Naive B cell (primary cell): ENCODE measurements at regions not wholly inside any gene's neighbourhood (a gene's known extent, or its start where the extent isn't known, plus 50 kb on each side); places are given as distances from the start of the nearest gene placed in this dataset.

Source experiments
- ATAC-seq, 2 donors: fragments of 150-1000 bp; cut with Tn5 transposase; 2 replicates each; pipeline ENCODE4 v1.10.0; 2021; ENCODE audit warnings: low read depth in 2 of 2, mild to moderate bottlenecking in 2 of 2, moderate library complexity in 2 of 2
- DNase-seq: peaks from one replicate; pipeline ENCODE4 v3.0.0; 2022
- H3K27ac Mint-ChIP-seq, 6 donors: one replicate each; pipeline ENCODE4 v1.8.0; 2020 to 2022; ENCODE audit warnings: mild to moderate bottlenecking in 6 of 6, mixed read lengths in 6 of 6, moderate library complexity in 5 of 6, inconsistent platforms in 2 of 6
- H3K27me3 Mint-ChIP-seq, 3 donors: one replicate each; pipeline ENCODE4 v1.8.0; 2021 to 2022; ENCODE audit warnings: mixed read lengths in 3 of 3, mild to moderate bottlenecking in 1 of 3
- H3K36me3 Mint-ChIP-seq, 2 donors: one replicate each; pipeline ENCODE4 v1.8.0; 2020 to 2022; ENCODE audit warnings: mixed read lengths in 2 of 2, inconsistent platforms in 1 of 2, mild to moderate bottlenecking in 1 of 2
- H3K4me1 Mint-ChIP-seq, 3 donors: one replicate each; pipeline ENCODE4 v1.8.0; 2020 to 2022; ENCODE audit warnings: mixed read lengths in 3 of 3, inconsistent platforms in 1 of 3, mild to moderate bottlenecking in 1 of 3, moderate library complexity in 1 of 3
- H3K4me3 Mint-ChIP-seq, 8 donors: one replicate each; pipeline ENCODE4 v1.8.0; 2020 to 2022; ENCODE audit warnings: mild to moderate bottlenecking in 8 of 8, mixed read lengths in 8 of 8, moderate library complexity in 8 of 8, inconsistent platforms in 2 of 8
- H3K9me3 Mint-ChIP-seq, 7 donors: one replicate each; pipeline ENCODE4 v1.8.0; 2020 to 2022; ENCODE audit warnings: mixed read lengths in 7 of 7, mild to moderate bottlenecking in 5 of 7, inconsistent platforms in 2 of 7, moderate library complexity in 1 of 7

DNA sequence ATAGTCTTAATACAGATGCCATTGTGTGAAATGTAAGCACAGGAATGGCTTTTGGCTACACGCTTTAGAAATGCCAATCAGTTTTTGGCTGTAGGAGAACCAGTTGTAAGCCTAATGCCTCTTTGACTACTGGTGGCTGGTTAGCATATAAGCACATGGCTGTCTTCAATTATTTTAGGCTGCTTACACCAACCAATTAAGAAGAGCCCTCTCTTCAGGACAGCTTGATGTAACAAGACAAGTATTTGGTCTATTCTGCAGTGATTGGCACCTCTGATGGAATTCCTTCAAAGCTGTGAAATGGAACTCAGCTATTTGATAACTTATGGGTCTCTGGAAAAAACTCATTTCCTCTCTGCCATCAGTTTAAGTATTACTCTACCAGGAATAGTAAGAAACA is 680.1 kb upstream of the FSHR start:
- no peak for DNase-seq
- Mint-ChIP-seq H3K4me3 (no peak overlapping the region), H3K27me3 (no peaks in the 10 kb centered on the region), H3K36me3 (no peaks in the 10 kb centered on the region), H3K27ac (no peak overlapping the region), H3K4me1 (no peaks in the 10 kb centered on the region), H3K9me3 (peaks cover 0 to 5% (median 0%) of the 10 kb centered on the region in 7 donors)
- ATAC-seq: no peak

GRCh38 chr2:49832555-49832954 is 678.2 kb upstream of the FSHR start:
- ATAC-seq: no peak
- Mint-ChIP-seq H3K4me3 (no peak overlapping the region), H3K27ac (no peak overlapping the region), H3K4me1 (no peaks in the 10 kb centered on the region), H3K9me3 (peaks cover 0 to 5% (median 2%) of the 10 kb centered on the region in 7 donors), H3K36me3 (no peaks in the 10 kb centered on the region), H3K27me3 (no peaks in the 10 kb centered on the region)
- DNase-seq: no peak

GRCh38 chr2:49831698-49832367 is 677.5 kb upstream of the FSHR start:
- H3K9me3 Mint-ChIP-seq: peaks cover 0 to 5% (median 3%) of the 10 kb centered on the region in 7 donors
- ATAC-seq: no peak
- no peaks in the 10 kb centered on the region for H3K36me3 Mint-ChIP-seq
- no peak overlapping the region for H3K27ac Mint-ChIP-seq
- no peaks in the 10 kb centered on the region for H3K4me1 Mint-ChIP-seq
- no peak for DNase-seq
- H3K27me3 Mint-ChIP-seq: no peaks in the 10 kb centered on the region
- H3K4me3 Mint-ChIP-seq: no peak overlapping the region

DNA sequence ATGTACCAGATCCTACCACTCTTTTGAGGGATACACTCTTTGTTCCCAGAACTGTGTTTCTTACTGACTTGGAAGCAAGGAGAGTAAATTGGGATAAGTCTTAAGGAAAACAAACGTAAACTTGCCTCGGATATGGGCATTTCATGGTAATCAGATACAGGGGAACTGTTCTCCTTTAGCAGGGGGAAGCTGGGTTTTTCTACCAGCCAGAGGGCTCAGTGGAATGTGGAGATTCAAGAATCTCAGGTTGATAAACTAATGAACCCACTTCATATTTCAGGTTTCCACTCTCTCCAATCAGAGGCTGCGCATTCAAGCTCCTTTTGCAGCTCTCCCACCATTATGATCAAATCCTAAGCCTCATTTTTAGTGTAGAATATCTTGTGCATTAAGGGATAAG is 676.5 kb upstream of the FSHR start:
- H3K36me3 Mint-ChIP-seq: no peaks in the 10 kb centered on the region
- H3K27me3 Mint-ChIP-seq: no peaks in the 10 kb centered on the region
- DNase-seq: no peak
- H3K27ac Mint-ChIP-seq: no peak overlapping the region
- peaks cover 0 to 5% (median 5%) of the 10 kb centered on the region in 7 donors for H3K9me3 Mint-ChIP-seq
- H3K4me1 Mint-ChIP-seq: no peaks in the 10 kb centered on the region
- ATAC-seq: no peak
- no peak overlapping the region for H3K4me3 Mint-ChIP-seq

GRCh38 chr2:49827366-49827765 is 673.1 kb upstream of the FSHR start:
- Mint-ChIP-seq H3K4me3 (no peak overlapping the region), H3K27me3 (no peaks in the 10 kb centered on the region), H3K4me1 (no peaks in the 10 kb centered on the region), H3K27ac (no peak overlapping the region), H3K36me3 (no peaks in the 10 kb centered on the region), H3K9me3 (peaks cover 10 to 29% (median 18%) of the 10 kb centered on the region in 7 donors)
- ATAC-seq (no peak), DNase-seq (no peak)

DNA sequence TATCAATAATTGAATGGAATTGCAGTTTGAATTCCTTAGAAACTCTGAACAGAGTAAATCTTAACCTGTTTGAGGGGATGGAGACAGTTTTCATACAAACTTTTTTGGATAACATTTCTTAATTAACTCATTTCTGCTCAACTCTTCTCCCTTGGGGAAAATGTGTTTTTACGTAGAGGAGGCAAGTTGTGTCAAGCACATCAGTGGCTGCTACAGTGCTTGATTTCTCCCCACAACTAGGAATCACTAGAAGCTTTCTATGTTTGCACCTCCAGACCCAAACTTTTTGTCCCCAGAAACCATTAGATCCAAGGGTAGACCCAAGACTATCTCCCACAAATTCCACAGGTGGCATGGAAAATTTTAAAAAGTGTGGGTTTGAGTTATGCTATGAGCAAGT is 658.9 kb upstream of the FSHR start:
- no peak overlapping the region for H3K27ac Mint-ChIP-seq
- DNase-seq (no peak), ATAC-seq (no peak)
- H3K27me3 Mint-ChIP-seq: no peaks in the 10 kb centered on the region
- H3K9me3 Mint-ChIP-seq: no peaks in the 10 kb centered on the region
- no peaks in the 10 kb centered on the region for H3K4me1 Mint-ChIP-seq
- H3K36me3 Mint-ChIP-seq: no peaks in the 10 kb centered on the region
- H3K4me3 Mint-ChIP-seq: no peak overlapping the region

GRCh38 chr2:49812730-49813129 is 658.4 kb upstream of the FSHR start:
- no peak overlapping the region for H3K4me3 Mint-ChIP-seq
- ATAC-seq (no peak), DNase-seq (no peak)
- no peak overlapping the region for H3K27ac Mint-ChIP-seq
- no peaks in the 10 kb centered on the region for H3K9me3 Mint-ChIP-seq
- no peaks in the 10 kb centered on the region for H3K4me1 Mint-ChIP-seq
- no peaks in the 10 kb centered on the region for H3K36me3 Mint-ChIP-seq
- H3K27me3 Mint-ChIP-seq: no peaks in the 10 kb centered on the region

DNA sequence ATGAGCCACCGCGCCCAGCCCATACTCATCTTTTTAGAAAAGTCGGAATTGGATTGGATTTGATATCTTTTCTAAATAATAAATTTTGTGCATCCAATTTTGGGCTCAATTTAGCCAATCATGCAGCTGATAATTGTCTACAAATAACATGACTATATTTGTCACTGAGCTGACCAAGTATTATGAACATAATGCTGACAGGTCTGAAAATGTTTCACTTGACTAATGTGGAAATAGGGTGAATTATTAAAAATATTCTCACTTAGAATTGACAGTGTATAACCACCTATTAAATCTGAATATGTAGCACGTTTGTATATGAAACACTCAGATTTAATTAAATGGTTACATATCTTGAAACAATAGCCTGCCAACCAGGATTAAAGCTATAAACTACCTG is 657.2 kb upstream of the FSHR start:
- Mint-ChIP-seq H3K36me3 (no peaks in the 10 kb centered on the region), H3K27me3 (no peaks in the 10 kb centered on the region)

DNA sequence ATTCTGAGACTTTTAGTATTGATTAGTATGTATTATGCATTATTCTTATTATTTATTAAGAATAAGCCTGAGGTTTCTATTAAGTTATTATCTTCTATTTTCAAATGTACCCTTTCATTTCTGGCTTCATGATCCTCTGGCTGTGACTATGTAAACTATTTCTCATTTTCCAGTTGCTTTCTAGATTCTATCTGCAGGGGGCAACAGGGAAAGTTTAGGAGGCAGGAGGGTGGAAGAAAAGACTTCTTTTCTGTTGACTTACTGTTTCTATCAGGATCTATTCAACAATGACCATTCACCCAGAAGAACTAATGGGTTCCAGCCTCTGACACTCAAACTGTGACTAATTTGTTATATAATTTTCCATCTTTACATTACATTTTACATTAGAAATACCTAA is 653.4 kb upstream of the FSHR start:
- Mint-ChIP-seq H3K27me3 (no peaks in the 10 kb centered on the region), H3K27ac (no peak overlapping the region)

More for the DNA sequence above, 657.2 kb upstream of the FSHR start:
- Mint-ChIP-seq H3K27ac (no peak overlapping the region), H3K4me3 (no peak overlapping the region), H3K9me3 (no peaks in the 10 kb centered on the region), H3K4me1 (no peaks in the 10 kb centered on the region)
- ATAC-seq (no peak), DNase-seq (no peak)

GRCh38 chr2:49804111-49804510 is 649.8 kb upstream of the FSHR start:
- no peaks in the 10 kb centered on the region for H3K36me3 Mint-ChIP-seq
- no peaks in the 10 kb centered on the region for H3K27me3 Mint-ChIP-seq

More for the DNA sequence above, 653.4 kb upstream of the FSHR start:
- DNase-seq: no peak
- ATAC-seq: no peak
- H3K4me1 Mint-ChIP-seq: no peaks in the 10 kb centered on the region
- H3K4me3 Mint-ChIP-seq: no peak overlapping the region
- H3K9me3 Mint-ChIP-seq: peaks cover 0 to 5% (median 2%) of the 10 kb centered on the region in 7 donors
- no peaks in the 10 kb centered on the region for H3K36me3 Mint-ChIP-seq

GRCh38 chr2:49801898-49802450 is 647.7 kb upstream of the FSHR start:
- Mint-ChIP-seq H3K27me3 (no peaks in the 10 kb centered on the region), H3K4me1 (no peaks in the 10 kb centered on the region), H3K27ac (no peak overlapping the region), H3K36me3 (no peaks in the 10 kb centered on the region), H3K4me3 (no peak overlapping the region), H3K9me3 (peaks cover 2 to 25% (median 13%) of the 10 kb centered on the region in 7 donors)
- ATAC-seq (no peak), DNase-seq (no peak)

More at GRCh38 chr2:49804111-49804510, 649.8 kb upstream of the FSHR start:
- ATAC-seq: no peak
- H3K4me1 Mint-ChIP-seq: no peaks in the 10 kb centered on the region
- H3K27ac Mint-ChIP-seq: no peak overlapping the region
- no peak for DNase-seq
- no peak overlapping the region for H3K4me3 Mint-ChIP-seq
- H3K9me3 Mint-ChIP-seq: peaks cover 2 to 16% (median 9%) of the 10 kb centered on the region in 7 donors

- ATAC-seq: no peak
- Mint-ChIP-seq H3K27me3 (no peaks in the 10 kb centered on the region), H3K27ac (peak overlapping the region in 1 of 6 donors; percentile 24), H3K4me1 (no peaks in the 10 kb centered on the region), H3K9me3 (peaks cover 6 to 25% (median 13%) of the 10 kb centered on the region in 7 donors), H3K4me3 (no peak overlapping the region), H3K36me3 (no peaks in the 10 kb centered on the region)
- no peak for DNase-seq
These were observed 644.3 kb upstream of the FSHR start for GRCh38 chr2:49798570-49798969.

DNA sequence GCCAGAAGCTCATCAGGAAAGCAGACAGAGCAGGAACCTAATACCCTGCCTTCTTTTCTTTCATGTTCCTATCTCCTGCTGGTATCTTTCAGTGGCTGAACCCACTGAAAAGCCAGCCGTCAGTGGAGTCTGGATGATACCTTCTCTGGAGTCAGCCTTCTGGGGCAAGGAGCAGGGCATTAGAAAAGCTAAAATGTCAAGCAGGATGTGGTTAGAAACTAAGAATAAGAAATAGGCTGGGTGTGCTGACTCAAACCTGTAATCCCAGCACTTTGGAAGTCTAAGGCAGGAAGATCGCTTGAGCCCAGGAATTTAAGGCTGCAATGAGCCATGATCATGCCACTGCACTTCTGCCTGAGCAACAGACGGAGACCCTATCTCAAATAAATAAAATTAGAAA is 642.0 kb upstream of the FSHR start:
- no peak overlapping the region for H3K27ac Mint-ChIP-seq
- DNase-seq (no peak), ATAC-seq (no peak)
- H3K9me3 Mint-ChIP-seq: peaks cover 0 to 16% (median 5%) of the 10 kb centered on the region in 7 donors
- H3K27me3 Mint-ChIP-seq: no peaks in the 10 kb centered on the region
- H3K4me3 Mint-ChIP-seq: no peak overlapping the region
- no peaks in the 10 kb centered on the region for H3K36me3 Mint-ChIP-seq
- H3K4me1 Mint-ChIP-seq: no peaks in the 10 kb centered on the region

DNA sequence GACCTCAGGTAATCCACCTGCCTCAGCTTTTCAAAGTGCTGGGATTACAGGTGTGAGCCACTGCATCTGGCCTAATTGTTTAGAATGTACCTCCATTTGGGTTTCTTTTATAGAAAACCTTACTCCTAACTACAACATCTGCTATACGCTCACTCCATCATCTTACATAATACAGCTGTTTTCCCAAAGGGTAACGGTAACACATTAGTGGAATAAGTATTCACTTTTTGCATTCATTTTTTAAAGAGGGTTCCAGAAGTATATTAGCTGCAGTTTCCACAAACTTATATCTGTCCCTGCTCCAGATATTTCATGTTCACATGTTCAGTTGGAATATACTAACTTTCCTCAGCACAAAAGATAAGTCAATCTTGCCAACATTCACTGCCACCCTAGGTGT is 640.1 kb upstream of the FSHR start:
- DNase-seq (no peak), ATAC-seq (no peak)
- H3K4me3 Mint-ChIP-seq: no peak overlapping the region
- H3K27ac Mint-ChIP-seq: no peak overlapping the region
- H3K36me3 Mint-ChIP-seq: no peaks in the 10 kb centered on the region
- H3K4me1 Mint-ChIP-seq: no peaks in the 10 kb centered on the region
- H3K27me3 Mint-ChIP-seq: no peaks in the 10 kb centered on the region
- H3K9me3 Mint-ChIP-seq: peaks cover 0 to 14% (median 5%) of the 10 kb centered on the region in 7 donors
